Naive thymus-derived CD4-positive, alpha-beta T cell (primary cell): ENCODE measurements at regions not wholly inside any gene's neighbourhood (a gene's known extent, or its start where the extent isn't known, plus 50 kb on each side); places are given as distances from the start of the nearest gene placed in this dataset.

ENCODE experiments used
- ATAC-seq: fragments of 150-1000 bp; cut with Tn5 transposase; 2 replicates; pipeline ENCODE4 v1.10.0; 2021; ENCODE audit warnings: mild to moderate bottlenecking, moderate library complexity
- CTCF ChIA-PET: fragments of 350-600 bp; sonication (Branson Sonifier 250); formaldehyde crosslinking; loops from one replicate; lab custom pipeline; 2021; ENCODE audit warnings: antibody characterized with exemption; lab: Charles Lee
- POLR2A ChIA-PET: fragments of 350-600 bp; sonication (Branson Sonifier 250); formaldehyde crosslinking; loops from one replicate; lab custom pipeline; 2021; ENCODE audit warnings: antibody characterized with exemption, inconsistent platforms; lab: Charles Lee
- DNase-seq, 9 donors: peaks; one replicate each; pipeline versions ENCODE4 v3.0.0 to v3.0.0-alpha.2; 2020 to 2022; ENCODE audit warnings: mixed read lengths in 1 of 9
- H3K27ac ChIP-seq: one replicate; pipeline ENCODE4 v1.7.0; 2013; ENCODE audit warnings: mild to moderate bottlenecking, low read depth, low read length, moderate library complexity
- H3K27me3 ChIP-seq, 2 donors: one replicate each; pipeline ENCODE4 v1.7.0; 2013; ENCODE audit warnings: low read length in 2 of 2, mild to moderate bottlenecking in 2 of 2, moderate library complexity in 2 of 2; ENCODE audit not compliant: control insufficient read depth in 2 of 2, insufficient read depth in 2 of 2
- H3K36me3 ChIP-seq, 3 experiments: 1 replicate in 2 of 3; 2 replicates in 1 of 3; pipeline ENCODE4 v1.7.0; 2013; ENCODE audit warnings: low read length in 3 of 3, mild to moderate bottlenecking in 3 of 3, moderate library complexity in 1 of 3; ENCODE audit not compliant: insufficient read depth in 3 of 3, control insufficient read depth in 2 of 3
- H3K4me1 ChIP-seq, 2 donors: one replicate each; pipeline ENCODE4 v1.7.0; 2013; ENCODE audit warnings: low read length in 2 of 2, mild to moderate bottlenecking in 2 of 2, moderate library complexity in 1 of 2; ENCODE audit not compliant: control insufficient read depth in 2 of 2, insufficient read depth in 2 of 2
- H3K4me3 ChIP-seq: 2 replicates; pipeline ENCODE4 v1.7.0; 2013; ENCODE audit warnings: mild to moderate bottlenecking, low read length
- H3K9me3 ChIP-seq, 3 experiments: 1 replicate in 2 of 3; 2 replicates in 1 of 3; pipeline ENCODE4 v1.7.0; 2013; ENCODE audit warnings: low read length in 3 of 3; ENCODE audit not compliant: control insufficient read depth in 2 of 3
- H3K27ac Mint-ChIP-seq, 9 donors: one replicate each; pipeline ENCODE4 v1.8.0; 2020 to 2022; ENCODE audit warnings: mixed read lengths in 9 of 9, mild to moderate bottlenecking in 8 of 9, moderate library complexity in 5 of 9, inconsistent platforms in 2 of 9
- H3K27me3 Mint-ChIP-seq, 5 donors: one replicate each; pipeline ENCODE4 v1.8.0; 2021 to 2022; ENCODE audit warnings: mixed read lengths in 5 of 5, mild to moderate bottlenecking in 1 of 5
- H3K36me3 Mint-ChIP-seq, 5 donors: one replicate each; pipeline ENCODE4 v1.8.0; 2020 to 2022; ENCODE audit warnings: mixed read lengths in 5 of 5, mild to moderate bottlenecking in 3 of 5, inconsistent platforms in 1 of 5
- H3K4me1 Mint-ChIP-seq, 7 donors: one replicate each; pipeline ENCODE4 v1.8.0; 2020 to 2022; ENCODE audit warnings: mixed read lengths in 7 of 7, mild to moderate bottlenecking in 3 of 7, inconsistent platforms in 1 of 7
- H3K4me3 Mint-ChIP-seq, 10 donors: one replicate each; pipeline ENCODE4 v1.8.0; 2020 to 2022; ENCODE audit warnings: mild to moderate bottlenecking in 10 of 10, mixed read lengths in 10 of 10, moderate library complexity in 6 of 10, inconsistent platforms in 2 of 10
- H3K9me3 Mint-ChIP-seq, 11 donors: one replicate each; pipeline ENCODE4 v1.8.0; 2020 to 2022; ENCODE audit warnings: mixed read lengths in 11 of 11, mild to moderate bottlenecking in 4 of 11, inconsistent platforms in 1 of 11, moderate library complexity in 1 of 11
- intact Hi-C, 2 donors: fragments of 100-400 bp; cut with micrococcal nuclease; formaldehyde crosslinking; loops; one replicate each; pipeline ENCODE4 v1.15.1; 2023

GRCh38 chr5:26014206-26014605 lies 1024.2 kb downstream of the CDH9 start:
- ChIA-PET CTCF (no interaction called here), POLR2A (no interaction called here)
- Histone ChIP-seq H3K36me3 (no peaks in the 10 kb centered on the region), H3K4me3 (no peak overlapping the region), H3K9me3 (no peaks in the 10 kb centered on the region), H3K4me1 (no peaks in the 10 kb centered on the region), H3K27me3 (no peaks in the 10 kb centered on the region), H3K27ac (no peak overlapping the region)
- H3K27ac Mint-ChIP-seq = no peak overlapping the region
- no peaks in the 10 kb centered on the region for H3K27me3 Mint-ChIP-seq
- peaks cover 3 to 30% (median 8%) of the 10 kb centered on the region in 11 donors for H3K9me3 Mint-ChIP-seq
- H3K4me1 Mint-ChIP-seq = peaks cover 0 to 2% (median 0%) of the 10 kb centered on the region in 7 donors
- ATAC-seq (no peak), DNase-seq (no peak)
- H3K4me3 Mint-ChIP-seq = no peak overlapping the region
- intact Hi-C loops = no loop called here
- no peaks in the 10 kb centered on the region for H3K36me3 Mint-ChIP-seq

GRCh38 chr5:26012078-26012477 lies 1026.3 kb downstream of the CDH9 start:
- Mint-ChIP-seq H3K4me3 (no peak overlapping the region), H3K27ac (no peak overlapping the region), H3K4me1 (peaks cover 0 to 2% (median 0%) of the 10 kb centered on the region in 7 donors), H3K36me3 (no peaks in the 10 kb centered on the region), H3K9me3 (peaks cover 5 to 19% (median 8%) of the 10 kb centered on the region in 11 donors), H3K27me3 (no peaks in the 10 kb centered on the region)
- Histone ChIP-seq H3K4me3 (no peak overlapping the region), H3K27me3 (no peaks in the 10 kb centered on the region), H3K36me3 (no peaks in the 10 kb centered on the region), H3K27ac (no peak overlapping the region), H3K9me3 (no peaks in the 10 kb centered on the region), H3K4me1 (no peaks in the 10 kb centered on the region)
- CTCF ChIA-PET = no interaction called here
- DNase-seq = no peak
- intact Hi-C loops = no loop called here
- ATAC-seq = no peak
- POLR2A ChIA-PET = no interaction called here

- intact Hi-C loops = no loop called here
- no peak overlapping the region for H3K27ac ChIP-seq
- ChIA-PET CTCF (no interaction called here), POLR2A (no interaction called here)
- ATAC-seq (no peak), DNase-seq (no peak)
- H3K27me3 ChIP-seq = no peaks in the 10 kb centered on the region
- no peak overlapping the region for H3K4me3 Mint-ChIP-seq
- no peaks in the 10 kb centered on the region for H3K4me1 ChIP-seq
- peaks cover 4 to 21% (median 7%) of the 10 kb centered on the region in 11 donors for H3K9me3 Mint-ChIP-seq
- peaks cover 0 to 2% (median 0%) of the 10 kb centered on the region in 7 donors for H3K4me1 Mint-ChIP-seq
- H3K36me3 Mint-ChIP-seq = no peaks in the 10 kb centered on the region
- H3K36me3 ChIP-seq = no peaks in the 10 kb centered on the region
- no peak overlapping the region for H3K27ac Mint-ChIP-seq
- H3K4me3 ChIP-seq = no peak overlapping the region
- no peaks in the 10 kb centered on the region for H3K27me3 Mint-ChIP-seq
- no peaks in the 10 kb centered on the region for H3K9me3 ChIP-seq
Observed at GRCh38 chr5:26009742-26010141, 1028.6 kb downstream of the CDH9 start.

DNA sequence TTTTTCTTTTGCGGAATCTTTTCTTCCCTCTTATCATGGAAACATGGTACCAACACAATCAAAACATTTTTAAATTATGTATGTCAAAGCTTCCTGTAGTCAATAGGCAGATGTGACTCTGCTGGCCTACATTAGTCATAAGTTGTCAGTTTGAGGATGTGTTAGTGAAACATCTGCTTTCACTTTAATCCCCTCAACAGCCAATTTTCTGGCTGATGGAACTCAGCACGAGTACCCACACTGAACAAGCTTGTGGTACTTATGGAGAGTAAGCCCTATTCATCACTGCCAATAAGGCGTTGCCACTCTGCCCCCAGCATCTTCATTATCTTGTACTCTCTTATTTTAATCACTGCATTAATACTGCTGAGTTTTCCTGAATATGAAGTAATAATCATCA lies 1034.4 kb downstream of the CDH9 start:
- intact Hi-C loops = no loop called here
- H3K9me3 ChIP-seq = no peaks in the 10 kb centered on the region
- ChIA-PET CTCF (no interaction called here), POLR2A (no interaction called here)
- no peaks in the 10 kb centered on the region for H3K4me1 ChIP-seq
- H3K4me1 Mint-ChIP-seq = no peaks in the 10 kb centered on the region
- H3K36me3 ChIP-seq = no peaks in the 10 kb centered on the region
- H3K27me3 Mint-ChIP-seq = no peaks in the 10 kb centered on the region
- no peak for DNase-seq
- no peak overlapping the region for H3K27ac Mint-ChIP-seq
- no peaks in the 10 kb centered on the region for H3K36me3 Mint-ChIP-seq
- no peak overlapping the region for H3K4me3 Mint-ChIP-seq
- H3K27ac ChIP-seq = no peak overlapping the region
- H3K9me3 Mint-ChIP-seq = peaks cover 4 to 36% (median 9%) of the 10 kb centered on the region in 11 donors
- no peak for ATAC-seq
- no peak overlapping the region for H3K4me3 ChIP-seq
- no peaks in the 10 kb centered on the region for H3K27me3 ChIP-seq

GRCh38 chr5:25995209-25995608 lies 1043.2 kb downstream of the CDH9 start:
- peaks cover 0 to 25% (median 5%) of the 10 kb centered on the region in 11 donors for H3K9me3 Mint-ChIP-seq
- intact Hi-C loops = no loop called here
- DNase-seq (no peak), ATAC-seq (no peak)
- no peak overlapping the region for H3K27ac Mint-ChIP-seq
- Histone ChIP-seq H3K27ac (no peak overlapping the region), H3K9me3 (no peaks in the 10 kb centered on the region), H3K4me1 (no peaks in the 10 kb centered on the region), H3K4me3 (no peak overlapping the region), H3K36me3 (no peaks in the 10 kb centered on the region), H3K27me3 (no peaks in the 10 kb centered on the region)
- H3K27me3 Mint-ChIP-seq = no peaks in the 10 kb centered on the region
- H3K4me3 Mint-ChIP-seq = no peak overlapping the region
- ChIA-PET POLR2A (no interaction called here), CTCF (no interaction called here)
- no peaks in the 10 kb centered on the region for H3K4me1 Mint-ChIP-seq
- H3K36me3 Mint-ChIP-seq = no peaks in the 10 kb centered on the region

GRCh38 chr5:25993701-25994100 lies 1044.7 kb downstream of the CDH9 start:
- ChIA-PET POLR2A (no interaction called here), CTCF (no interaction called here)
- intact Hi-C loops = no loop called here
- H3K36me3 Mint-ChIP-seq = no peaks in the 10 kb centered on the region
- no peak overlapping the region for H3K4me3 Mint-ChIP-seq
- ATAC-seq (no peak), DNase-seq (no peak)
- H3K27ac Mint-ChIP-seq = no peak overlapping the region
- H3K9me3 ChIP-seq = no peaks in the 10 kb centered on the region
- no peaks in the 10 kb centered on the region for H3K4me1 ChIP-seq
- H3K4me3 ChIP-seq = no peak overlapping the region
- H3K9me3 Mint-ChIP-seq = peaks cover 0 to 19% (median 5%) of the 10 kb centered on the region in 11 donors
- no peaks in the 10 kb centered on the region for H3K36me3 ChIP-seq
- H3K27ac ChIP-seq = no peak overlapping the region
- H3K27me3 ChIP-seq = no peaks in the 10 kb centered on the region
- H3K4me1 Mint-ChIP-seq = no peaks in the 10 kb centered on the region
- no peaks in the 10 kb centered on the region for H3K27me3 Mint-ChIP-seq

- Histone ChIP-seq H3K27me3 (no peaks in the 10 kb centered on the region), H3K4me3 (no peak overlapping the region), H3K27ac (no peak overlapping the region), H3K4me1 (no peaks in the 10 kb centered on the region), H3K9me3 (no peaks in the 10 kb centered on the region), H3K36me3 (no peaks in the 10 kb centered on the region)
- ATAC-seq = no peak
- H3K4me3 Mint-ChIP-seq = no peak overlapping the region
- no peaks in the 10 kb centered on the region for H3K4me1 Mint-ChIP-seq
- no peak for DNase-seq
- H3K9me3 Mint-ChIP-seq = peaks cover 0 to 18% (median 5%) of the 10 kb centered on the region in 11 donors
- POLR2A ChIA-PET = no interaction called here
- intact Hi-C loops = no loop called here
- no peaks in the 10 kb centered on the region for H3K36me3 Mint-ChIP-seq
- CTCF ChIA-PET = no interaction called here
- no peaks in the 10 kb centered on the region for H3K27me3 Mint-ChIP-seq
- H3K27ac Mint-ChIP-seq = no peak overlapping the region
Observed at GRCh38 chr5:25991639-25992038, 1046.7 kb downstream of the CDH9 start.
